ENCODE measurements at regions not wholly inside any gene's neighbourhood (a gene's known extent, or its start where the extent isn't known, plus 50 kb on each side); places are given as distances from the start of the nearest gene placed in this dataset.

- TF ChIP-seq, protein P1, sequence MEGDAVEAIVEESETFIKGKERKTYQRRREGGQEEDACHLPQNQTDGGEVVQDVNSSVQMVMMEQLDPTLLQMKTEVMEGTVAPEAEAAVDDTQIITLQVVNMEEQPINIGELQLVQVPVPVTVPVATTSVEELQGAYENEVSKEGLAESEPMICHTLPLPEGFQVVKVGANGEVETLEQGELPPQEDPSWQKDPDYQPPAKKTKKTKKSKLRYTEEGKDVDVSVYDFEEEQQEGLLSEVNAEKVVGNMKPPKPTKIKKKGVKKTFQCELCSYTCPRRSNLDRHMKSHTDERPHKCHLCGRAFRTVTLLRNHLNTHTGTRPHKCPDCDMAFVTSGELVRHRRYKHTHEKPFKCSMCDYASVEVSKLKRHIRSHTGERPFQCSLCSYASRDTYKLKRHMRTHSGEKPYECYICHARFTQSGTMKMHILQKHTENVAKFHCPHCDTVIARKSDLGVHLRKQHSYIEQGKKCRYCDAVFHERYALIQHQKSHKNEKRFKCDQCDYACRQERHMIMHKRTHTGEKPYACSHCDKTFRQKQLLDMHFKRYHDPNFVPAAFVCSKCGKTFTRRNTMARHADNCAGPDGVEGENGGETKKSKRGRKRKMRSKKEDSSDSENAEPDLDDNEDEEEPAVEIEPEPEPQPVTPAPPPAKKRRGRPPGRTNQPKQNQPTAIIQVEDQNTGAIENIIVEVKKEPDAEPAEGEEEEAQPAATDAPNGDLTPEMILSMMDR (IDR thresholded peaks at IDR 0.05) = no peak
- TF ChIP-seq POLR2AphosphoS5 (IDR thresholded peaks at IDR 0.05; ENCODE audit: low read depth, low read length) = no peak
- TF ChIP-seq, protein P2, sequence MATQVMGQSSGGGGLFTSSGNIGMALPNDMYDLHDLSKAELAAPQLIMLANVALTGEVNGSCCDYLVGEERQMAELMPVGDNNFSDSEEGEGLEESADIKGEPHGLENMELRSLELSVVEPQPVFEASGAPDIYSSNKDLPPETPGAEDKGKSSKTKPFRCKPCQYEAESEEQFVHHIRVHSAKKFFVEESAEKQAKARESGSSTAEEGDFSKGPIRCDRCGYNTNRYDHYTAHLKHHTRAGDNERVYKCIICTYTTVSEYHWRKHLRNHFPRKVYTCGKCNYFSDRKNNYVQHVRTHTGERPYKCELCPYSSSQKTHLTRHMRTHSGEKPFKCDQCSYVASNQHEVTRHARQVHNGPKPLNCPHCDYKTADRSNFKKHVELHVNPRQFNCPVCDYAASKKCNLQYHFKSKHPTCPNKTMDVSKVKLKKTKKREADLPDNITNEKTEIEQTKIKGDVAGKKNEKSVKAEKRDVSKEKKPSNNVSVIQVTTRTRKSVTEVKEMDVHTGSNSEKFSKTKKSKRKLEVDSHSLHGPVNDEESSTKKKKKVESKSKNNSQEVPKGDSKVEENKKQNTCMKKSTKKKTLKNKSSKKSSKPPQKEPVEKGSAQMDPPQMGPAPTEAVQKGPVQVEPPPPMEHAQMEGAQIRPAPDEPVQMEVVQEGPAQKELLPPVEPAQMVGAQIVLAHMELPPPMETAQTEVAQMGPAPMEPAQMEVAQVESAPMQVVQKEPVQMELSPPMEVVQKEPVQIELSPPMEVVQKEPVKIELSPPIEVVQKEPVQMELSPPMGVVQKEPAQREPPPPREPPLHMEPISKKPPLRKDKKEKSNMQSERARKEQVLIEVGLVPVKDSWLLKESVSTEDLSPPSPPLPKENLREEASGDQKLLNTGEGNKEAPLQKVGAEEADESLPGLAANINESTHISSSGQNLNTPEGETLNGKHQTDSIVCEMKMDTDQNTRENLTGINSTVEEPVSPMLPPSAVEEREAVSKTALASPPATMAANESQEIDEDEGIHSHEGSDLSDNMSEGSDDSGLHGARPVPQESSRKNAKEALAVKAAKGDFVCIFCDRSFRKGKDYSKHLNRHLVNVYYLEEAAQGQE (IDR thresholded peaks at IDR 0.05; ENCODE audit: insufficient read depth in 1 of 2, low read depth in 2 of 2, low read length in 1 of 2) = no peak
- TF ChIP-seq SIN3A (IDR thresholded peaks at IDR 0.05; ENCODE audit: borderline replicate concordance, insufficient read depth, low read depth, low read length) = no peak
- no peak for TF ChIP-seq TCF7L2 (IDR thresholded peaks at IDR 0.05; ENCODE audit: low read depth, low read length)
Observed at GRCh38 chr6:113508249-113508648, 348.9 kb upstream of the MARCKS start.
